ENCODE measurements at regions not wholly inside any gene's neighbourhood (a gene's known extent, or its start where the extent isn't known, plus 50 kb on each side); places are given as distances from the start of the nearest gene placed in this dataset.

GRCh38 chr20:7728338-7728737 is 211.9 kb downstream of the HAO1 start:
- DNase-seq (ENCODE audit: insufficient read length, low spot score) (no peak), FAIRE-seq (no peak)
- no peak for TF ChIP-seq POLR2A (IDR thresholded peaks at IDR 0.05; ENCODE audit: low read depth, low read length)

GRCh38 chr20:7734216-7734615 is 206.0 kb downstream of the HAO1 start:
- FAIRE-seq = no peak
- no peak for DNase-seq (ENCODE audit: insufficient read length, low spot score)
- TF ChIP-seq POLR2A (IDR thresholded peaks at IDR 0.05; ENCODE audit: low read depth, low read length) = no peak

GRCh38 chr20:7736336-7736735 is 203.9 kb downstream of the HAO1 start:
- no peak for TF ChIP-seq POLR2A (IDR thresholded peaks at IDR 0.05; ENCODE audit: low read depth, low read length)
- DNase-seq (ENCODE audit: insufficient read length, low spot score) (no peak), FAIRE-seq (no peak)

GRCh38 chr20:7741866-7742265 is 198.4 kb downstream of the HAO1 start:
- no peak for DNase-seq (ENCODE audit: insufficient read length, low spot score)
- no peak for TF ChIP-seq POLR2A (IDR thresholded peaks at IDR 0.05; ENCODE audit: low read depth, low read length)
- no peak for FAIRE-seq

GRCh38 chr20:7742479-7742878 is 197.8 kb downstream of the HAO1 start:
- TF ChIP-seq POLR2A (IDR thresholded peaks at IDR 0.05; ENCODE audit: low read depth, low read length) = no peak
- DNase-seq (ENCODE audit: insufficient read length, low spot score) = peak; percentile 18
- peak; percentile 96 for FAIRE-seq

- FAIRE-seq = peak; percentile 98
- DNase-seq (ENCODE audit: insufficient read length, low spot score) = peak; percentile 8
- TF ChIP-seq POLR2A (IDR thresholded peaks at IDR 0.05; ENCODE audit: low read depth, low read length) = no peak
These were observed 195.8 kb downstream of the HAO1 start for GRCh38 chr20:7744411-7744810.

- no peak for DNase-seq (ENCODE audit: insufficient read length, low spot score)
- FAIRE-seq = no peak
- no peak for TF ChIP-seq POLR2A (IDR thresholded peaks at IDR 0.05; ENCODE audit: low read depth, low read length)
These were observed 191.6 kb downstream of the HAO1 start for GRCh38 chr20:7748624-7749023.

GRCh38 chr20:7754102-7754501 is 186.2 kb downstream of the HAO1 start:
- DNase-seq (ENCODE audit: insufficient read length, low spot score) (no peak), FAIRE-seq (no peak)
- TF ChIP-seq POLR2A (IDR thresholded peaks at IDR 0.05; ENCODE audit: low read depth, low read length) = no peak

GRCh38 chr20:7758406-7758805 is 181.9 kb downstream of the HAO1 start:
- no peak for FAIRE-seq
- no peak for DNase-seq (ENCODE audit: insufficient read length, low spot score)
- TF ChIP-seq POLR2A (IDR thresholded peaks at IDR 0.05; ENCODE audit: low read depth, low read length) = no peak

GRCh38 chr20:7760247-7761031 is 179.8 kb downstream of the HAO1 start:
- FAIRE-seq (no peak), DNase-seq (ENCODE audit: insufficient read length, low spot score) (no peak)
- TF ChIP-seq POLR2A (IDR thresholded peaks at IDR 0.05; ENCODE audit: low read depth, low read length) = no peak

GRCh38 chr20:7765221-7765620 is 175.0 kb downstream of the HAO1 start:
- DNase-seq (ENCODE audit: insufficient read length, low spot score) = no peak
- no peak for TF ChIP-seq POLR2A (IDR thresholded peaks at IDR 0.05; ENCODE audit: low read depth, low read length)
- no peak for FAIRE-seq

GRCh38 chr20:7770046-7770445 is 170.2 kb downstream of the HAO1 start:
- TF ChIP-seq POLR2A (IDR thresholded peaks at IDR 0.05; ENCODE audit: low read depth, low read length) = no peak
- DNase-seq (ENCODE audit: insufficient read length, low spot score) (no peak), FAIRE-seq (no peak)

GRCh38 chr20:7770578-7770977 is 169.7 kb downstream of the HAO1 start:
- FAIRE-seq (no peak), DNase-seq (ENCODE audit: insufficient read length, low spot score) (no peak)
- TF ChIP-seq POLR2A (IDR thresholded peaks at IDR 0.05; ENCODE audit: low read depth, low read length) = no peak

GRCh38 chr20:7772371-7772770 is 167.9 kb downstream of the HAO1 start:
- FAIRE-seq (no peak), DNase-seq (ENCODE audit: insufficient read length, low spot score) (no peak)
- TF ChIP-seq POLR2A (IDR thresholded peaks at IDR 0.05; ENCODE audit: low read depth, low read length) = no peak

GRCh38 chr20:7773511-7773910 is 166.7 kb downstream of the HAO1 start:
- DNase-seq (ENCODE audit: insufficient read length, low spot score) = no peak
- TF ChIP-seq POLR2A (IDR thresholded peaks at IDR 0.05; ENCODE audit: low read depth, low read length) = no peak
- no peak for FAIRE-seq
